ENCODE measurements at regions not wholly inside any gene's neighbourhood (a gene's known extent, or its start where the extent isn't known, plus 50 kb on each side); places are given as distances from the start of the nearest gene placed in this dataset.

- no peak for DNase-seq
- Mint-ChIP-seq H3K36me3 (ENCODE audit: unreplicated experiment) (no peaks in the 10 kb centered on the region), H3K4me3 (ENCODE audit: unreplicated experiment) (no peak overlapping the region), H3K9me3 (ENCODE audit: unreplicated experiment) (no peaks in the 10 kb centered on the region), H3K4me1 (ENCODE audit: low read depth, unreplicated experiment) (peaks cover 46% of the 10 kb centered on the region), H3K27ac (ENCODE audit: unreplicated experiment) (peak overlapping the region; percentile 4), H3K27me3 (ENCODE audit: unreplicated experiment) (no peaks in the 10 kb centered on the region)
- no peak for TF ChIP-seq CTCF (IDR thresholded peaks at IDR 0.05; ENCODE audit: partially characterized antibody, unreplicated experiment)
Measured at GRCh38 chr15:31776039-31776438, 254.3 kb upstream of the CHRNA7 start.

GRCh38 chr15:31781261-31781660 lies 249.1 kb upstream of the CHRNA7 start:
- Mint-ChIP-seq H3K9me3 (ENCODE audit: unreplicated experiment) (no peaks in the 10 kb centered on the region), H3K27me3 (ENCODE audit: unreplicated experiment) (peaks cover 6% of the 10 kb centered on the region), H3K4me3 (ENCODE audit: unreplicated experiment) (no peak overlapping the region), H3K4me1 (ENCODE audit: low read depth, unreplicated experiment) (peaks cover 26% of the 10 kb centered on the region), H3K27ac (ENCODE audit: unreplicated experiment) (peak overlapping the region; percentile 14), H3K36me3 (ENCODE audit: unreplicated experiment) (no peaks in the 10 kb centered on the region)
- DNase-seq, result no peak
- no peak for TF ChIP-seq CTCF (IDR thresholded peaks at IDR 0.05; ENCODE audit: partially characterized antibody, unreplicated experiment)

GRCh38 chr15:31782016-31782783 lies 248.1 kb upstream of the CHRNA7 start:
- H3K27ac Mint-ChIP-seq (ENCODE audit: unreplicated experiment), result no peak overlapping the region
- no peak for TF ChIP-seq CTCF (IDR thresholded peaks at IDR 0.05; ENCODE audit: partially characterized antibody, unreplicated experiment)
- H3K36me3 Mint-ChIP-seq (ENCODE audit: unreplicated experiment), result no peaks in the 10 kb centered on the region
- H3K27me3 Mint-ChIP-seq (ENCODE audit: unreplicated experiment), result peaks cover 6% of the 10 kb centered on the region
- peaks cover 20% of the 10 kb centered on the region for H3K4me1 Mint-ChIP-seq (ENCODE audit: low read depth, unreplicated experiment)
- H3K4me3 Mint-ChIP-seq (ENCODE audit: unreplicated experiment), result no peak overlapping the region
- no peak for DNase-seq
- H3K9me3 Mint-ChIP-seq (ENCODE audit: unreplicated experiment), result no peaks in the 10 kb centered on the region

- Mint-ChIP-seq H3K9me3 (ENCODE audit: unreplicated experiment) (no peaks in the 10 kb centered on the region), H3K27me3 (ENCODE audit: unreplicated experiment) (peaks cover 6% of the 10 kb centered on the region), H3K4me1 (ENCODE audit: low read depth, unreplicated experiment) (peaks cover 18% of the 10 kb centered on the region), H3K4me3 (ENCODE audit: unreplicated experiment) (no peak overlapping the region), H3K36me3 (ENCODE audit: unreplicated experiment) (no peaks in the 10 kb centered on the region), H3K27ac (ENCODE audit: unreplicated experiment) (no peak overlapping the region)
- DNase-seq, result no peak
- no peak for TF ChIP-seq CTCF (IDR thresholded peaks at IDR 0.05; ENCODE audit: partially characterized antibody, unreplicated experiment)
Measured at GRCh38 chr15:31782951-31783350, 247.4 kb upstream of the CHRNA7 start.

- Mint-ChIP-seq H3K27me3 (ENCODE audit: unreplicated experiment) (peaks cover 6% of the 10 kb centered on the region), H3K4me1 (ENCODE audit: low read depth, unreplicated experiment) (peaks cover 5% of the 10 kb centered on the region), H3K27ac (ENCODE audit: unreplicated experiment) (no peak overlapping the region), H3K4me3 (ENCODE audit: unreplicated experiment) (no peak overlapping the region), H3K36me3 (ENCODE audit: unreplicated experiment) (no peaks in the 10 kb centered on the region), H3K9me3 (ENCODE audit: unreplicated experiment) (no peaks in the 10 kb centered on the region)
- no peak for TF ChIP-seq CTCF (IDR thresholded peaks at IDR 0.05; ENCODE audit: partially characterized antibody, unreplicated experiment)
- DNase-seq, result no peak
Measured at GRCh38 chr15:31786360-31786759, 244.0 kb upstream of the CHRNA7 start.
